HG03045 (cell line): ENCODE measurements at regions not wholly inside any gene's neighbourhood (a gene's known extent, or its start where the extent isn't known, plus 50 kb on each side); places are given as distances from the start of the nearest gene placed in this dataset.
"Not testable (repeated sequence)": the region's sequence is repeated elsewhere in the genome, so short reads cannot be mapped to it uniquely, and the experiment has no call there.

Experiments
- ATAC-seq: cut with Tn5 transposase; IDR thresholded peaks from one replicate; pipeline ENCODE4 v1.9.1; 2021; ENCODE audit warnings: mild to moderate bottlenecking, moderate library complexity; ENCODE audit not compliant: unreplicated experiment

- ATAC-seq = no peak
Observed at GRCh38 chr4:77501240-77501639, 104.4 kb upstream of the CXCL13 start.

DNA sequence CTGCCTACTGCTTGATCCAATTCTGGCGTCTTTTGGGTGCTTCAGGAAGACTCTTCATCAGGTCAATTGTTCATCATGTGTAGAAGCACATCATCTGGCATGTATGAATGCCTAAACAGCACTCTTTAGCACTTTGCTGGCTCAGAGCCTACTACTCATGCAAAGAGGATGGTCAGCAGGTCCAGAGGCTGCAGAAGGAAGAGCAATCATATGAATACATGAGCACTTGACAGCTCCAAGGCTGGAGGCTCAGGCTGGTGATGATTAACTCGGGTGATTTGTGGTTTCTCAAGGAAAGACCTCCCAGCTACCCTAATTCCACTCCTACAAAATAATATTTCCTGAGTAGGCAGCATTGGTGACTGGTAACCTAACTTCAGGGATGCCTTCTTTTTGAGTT, 103.8 kb upstream of the CXCL13 start:
- ATAC-seq = no peak

GRCh38 chr4:77504407-77504806, 101.2 kb upstream of the CXCL13 start:
- no peak for ATAC-seq

- peak; percentile 54 for ATAC-seq
Observed at GRCh38 chr4:77505275-77505957, 100.2 kb upstream of the CXCL13 start.

- peak; percentile 13 for ATAC-seq
Observed at GRCh38 chr4:77505958-77506319, 99.7 kb upstream of the CXCL13 start.

DNA sequence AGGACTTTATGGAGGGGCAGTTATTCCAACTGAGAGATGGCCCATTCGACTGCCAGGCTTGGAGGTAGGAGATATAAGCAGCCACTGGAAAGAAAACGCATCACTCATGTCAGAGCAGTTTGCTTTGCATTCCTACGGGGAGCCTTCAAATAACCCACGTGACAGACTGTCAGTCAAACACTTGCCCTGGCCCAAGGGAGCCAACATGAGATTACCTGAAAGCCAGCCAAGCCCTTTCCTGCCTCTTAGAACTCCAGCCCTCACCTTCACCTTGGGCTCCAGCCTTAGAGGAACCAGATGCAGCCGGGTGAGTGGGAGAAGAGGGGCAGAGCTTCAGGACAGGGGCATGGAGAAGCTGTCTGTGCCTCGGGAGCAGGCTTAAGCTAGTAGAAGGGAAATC, 95.3 kb upstream of the CXCL13 start:
- no peak for ATAC-seq

GRCh38 chr4:77525538-77525937, 80.1 kb upstream of the CXCL13 start:
- ATAC-seq = no peak

DNA sequence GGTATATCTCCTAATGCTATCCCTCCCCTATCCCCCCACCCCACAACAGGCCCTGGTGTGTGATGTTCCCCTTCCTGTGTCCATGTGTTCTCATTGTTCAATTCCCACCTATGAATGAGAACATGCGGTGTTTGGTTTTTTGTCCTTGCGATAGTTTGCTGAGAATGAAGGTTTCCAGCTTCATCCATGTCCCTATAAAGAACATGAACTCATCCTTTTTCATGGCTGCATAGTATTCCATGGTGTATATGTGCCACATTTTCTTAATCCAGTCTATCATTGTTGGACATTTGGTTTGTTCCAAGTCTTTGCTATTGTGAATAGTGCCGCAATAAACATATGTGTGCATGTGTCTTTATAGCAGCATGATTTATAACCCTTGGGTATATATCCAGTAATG, 77.7 kb upstream of the CXCL13 start:
- not testable (repeated sequence) for ATAC-seq

- no peak for ATAC-seq
Observed at GRCh38 chr4:77538144-77538543, 67.5 kb upstream of the CXCL13 start.

- no peak for ATAC-seq
Observed at GRCh38 chr4:77538574-77539157, 67.0 kb upstream of the CXCL13 start.
